ENCODE measurements at regions not wholly inside any gene's neighbourhood (a gene's known extent, or its start where the extent isn't known, plus 50 kb on each side); places are given as distances from the start of the nearest gene placed in this dataset.

- no peak for TF ChIP-seq REST (IDR thresholded peaks at IDR 0.05; ENCODE audit: insufficient replicate concordance, low read depth)
- TF ChIP-seq CTCF (IDR thresholded peaks at IDR 0.05; ENCODE audit: insufficient read depth, low read length), result no peak
Observed at GRCh38 chr13:81442904-81443303, 1102.0 kb upstream of the SPRY2 start.

All from HL-60 (cell line).